ENCODE measurements at regions not wholly inside any gene's neighbourhood (a gene's known extent, or its start where the extent isn't known, plus 50 kb on each side); places are given as distances from the start of the nearest gene placed in this dataset.

DNA sequence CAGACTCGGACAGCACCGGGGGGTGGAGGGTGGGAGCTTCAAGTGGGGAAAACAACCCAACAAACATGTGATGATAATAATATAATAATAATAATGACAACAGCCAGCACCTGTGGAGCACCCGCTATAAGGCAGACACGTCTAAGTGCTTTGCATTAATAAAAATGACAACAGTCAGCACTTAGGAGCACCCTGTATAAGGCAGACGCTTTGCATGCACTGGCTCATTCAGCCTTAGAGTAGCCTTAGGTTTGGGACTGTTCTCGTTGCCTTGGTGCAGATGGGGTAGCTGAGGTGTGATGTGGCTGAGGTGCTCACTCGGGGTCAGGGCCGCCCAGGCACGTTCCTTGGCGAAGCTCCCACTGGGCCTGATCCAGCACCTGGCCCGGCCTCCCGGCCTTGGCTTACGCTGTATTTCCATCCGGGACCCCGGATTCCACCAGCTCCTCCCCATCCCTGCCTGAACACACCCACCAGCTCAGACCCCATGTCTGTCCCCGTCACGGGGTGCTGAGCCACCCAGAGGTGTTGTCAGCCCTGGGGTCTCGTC, 144.0 kb upstream of the CIBAR2 start:
- no peak for DNase-seq (ENCODE audit: low read depth)

DNA sequence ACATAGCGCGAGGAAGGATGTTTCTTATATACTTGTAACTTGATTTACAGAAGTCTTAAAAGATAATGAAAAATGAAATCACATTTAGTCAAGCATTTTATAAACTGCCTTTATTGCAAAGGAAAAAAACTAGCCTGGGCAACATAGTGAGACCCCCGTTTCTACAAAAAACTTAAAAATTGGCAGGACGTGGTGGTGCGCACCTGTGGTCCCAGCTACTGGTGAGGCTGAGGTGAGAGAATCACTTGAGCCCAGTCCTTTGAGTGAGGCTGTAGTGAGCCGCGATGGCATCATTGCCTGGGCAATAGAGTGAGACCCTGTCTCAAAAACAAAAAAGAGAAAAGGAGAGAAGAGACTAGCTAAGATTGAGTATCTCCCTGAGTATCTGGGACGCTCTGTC, 145.2 kb upstream of the CIBAR2 start:
- DNase-seq (ENCODE audit: low read depth): no peak

DNA sequence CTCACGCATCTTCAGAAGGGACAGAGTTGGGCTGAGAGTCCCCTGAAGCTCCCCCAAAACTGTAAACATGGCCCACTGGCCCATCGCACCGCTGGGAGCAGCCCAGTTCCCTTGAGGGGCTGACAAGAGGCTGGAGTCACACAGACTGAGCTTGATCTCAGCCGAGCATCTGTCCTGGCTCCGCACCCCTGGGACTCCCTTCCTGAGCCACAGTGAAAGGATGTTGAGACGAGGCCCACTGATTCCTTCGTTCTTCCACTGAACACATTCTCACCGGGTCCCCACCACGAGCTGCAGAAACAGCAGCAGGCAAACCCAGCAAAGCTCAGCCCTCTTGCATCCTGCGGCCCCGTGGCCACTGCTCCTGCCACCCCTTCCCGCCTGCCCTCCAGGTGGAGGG, 145.9 kb upstream of the CIBAR2 start:
- no peak for DNase-seq (ENCODE audit: low read depth)

DNA sequence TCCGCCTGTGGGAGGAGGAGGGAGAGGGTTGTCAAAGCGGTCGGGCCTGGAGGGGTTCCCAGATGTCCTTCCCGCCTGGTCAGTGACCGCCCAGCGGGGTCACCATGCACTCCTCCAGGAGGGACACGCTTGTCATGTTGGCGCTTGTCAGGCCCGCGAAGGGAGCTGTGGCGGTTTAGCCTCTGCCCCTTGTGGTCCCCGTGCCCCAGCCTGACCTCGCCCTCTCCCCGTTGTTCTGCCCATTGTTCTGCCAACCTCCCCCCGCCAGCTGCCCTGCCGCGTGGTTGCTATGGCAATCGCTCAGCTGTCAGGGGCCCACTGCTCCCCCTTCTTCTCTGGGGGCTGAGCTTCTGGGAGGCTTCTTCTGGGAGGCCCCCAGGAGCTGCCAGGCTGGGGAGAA, 146.4 kb upstream of the CIBAR2 start:
- DNase-seq (ENCODE audit: low read depth): no peak

DNA sequence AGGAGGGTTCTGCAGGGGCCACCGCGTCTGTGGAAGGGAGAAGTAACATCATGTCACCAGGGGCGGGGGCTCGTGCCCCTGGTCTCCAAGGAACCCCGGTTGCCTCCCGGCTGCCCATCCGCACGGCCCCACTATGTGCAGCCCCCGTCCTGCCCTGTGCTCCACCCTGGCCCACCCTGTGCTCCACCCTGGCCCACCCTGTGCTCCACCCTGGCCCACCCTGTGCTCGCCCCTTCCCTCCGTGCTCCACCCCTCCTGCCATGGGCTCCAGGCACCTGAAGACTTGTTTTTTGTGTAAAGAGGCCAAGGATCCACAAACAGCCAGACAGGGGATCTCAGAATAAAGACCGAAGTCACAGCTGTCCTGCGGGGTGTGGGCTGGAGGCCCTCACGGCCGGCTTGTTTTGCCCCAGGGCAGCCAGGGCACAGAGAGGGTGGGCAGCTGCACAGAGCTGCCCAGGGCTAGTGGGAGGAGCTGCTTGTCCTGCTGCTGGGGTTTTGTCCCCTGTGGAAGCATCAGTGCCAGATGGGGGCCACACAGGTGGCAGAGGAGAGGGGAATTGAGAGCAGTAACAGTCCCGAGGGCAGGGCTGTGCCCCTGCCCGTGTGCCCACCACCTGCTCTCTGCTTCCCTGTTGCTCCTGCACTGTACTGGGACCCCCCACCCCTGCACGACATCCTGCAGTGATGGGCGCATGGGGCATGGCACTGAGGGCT, 147.0 kb upstream of the CIBAR2 start:
- no peak for DNase-seq (ENCODE audit: low read depth)

DNA sequence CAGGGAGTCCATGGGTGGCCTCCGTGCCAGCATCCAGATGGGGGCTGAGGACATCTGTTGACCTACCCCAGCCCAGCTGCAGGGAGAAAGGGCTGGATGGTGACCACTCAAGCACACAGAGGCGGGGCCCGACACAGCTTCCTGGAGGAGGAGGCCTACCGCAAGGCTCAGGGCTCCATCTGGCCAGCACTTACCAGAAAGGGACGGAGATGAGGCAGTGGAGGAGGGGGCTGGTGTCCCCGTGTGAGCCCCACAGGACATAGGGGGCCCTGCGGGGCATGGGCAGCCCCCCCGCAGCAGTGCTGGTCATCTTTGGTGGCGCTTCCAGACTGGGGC, 147.5 kb upstream of the CIBAR2 start:
- no peak for DNase-seq (ENCODE audit: low read depth)

DNA sequence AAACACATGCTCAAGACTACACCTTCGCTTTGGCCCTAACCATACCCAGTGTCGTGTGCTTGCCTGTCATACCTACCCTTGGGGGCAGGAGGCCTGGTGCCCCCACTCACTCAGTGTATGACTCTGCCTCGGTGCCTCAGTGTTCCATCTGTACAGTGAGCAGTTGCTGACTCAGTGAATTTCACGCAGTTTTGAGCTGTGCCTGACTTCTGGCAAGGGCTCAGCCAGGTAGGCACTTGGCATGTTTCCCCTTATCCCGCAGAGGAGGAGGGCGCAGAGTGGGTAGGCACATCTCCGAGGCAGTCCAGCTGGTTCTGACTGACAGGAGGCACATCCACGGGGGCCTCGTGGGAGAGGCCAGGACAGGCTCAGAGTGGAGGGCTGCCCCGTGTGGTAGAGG, 148.9 kb upstream of the CIBAR2 start:
- no peak for DNase-seq (ENCODE audit: low read depth)

DNA sequence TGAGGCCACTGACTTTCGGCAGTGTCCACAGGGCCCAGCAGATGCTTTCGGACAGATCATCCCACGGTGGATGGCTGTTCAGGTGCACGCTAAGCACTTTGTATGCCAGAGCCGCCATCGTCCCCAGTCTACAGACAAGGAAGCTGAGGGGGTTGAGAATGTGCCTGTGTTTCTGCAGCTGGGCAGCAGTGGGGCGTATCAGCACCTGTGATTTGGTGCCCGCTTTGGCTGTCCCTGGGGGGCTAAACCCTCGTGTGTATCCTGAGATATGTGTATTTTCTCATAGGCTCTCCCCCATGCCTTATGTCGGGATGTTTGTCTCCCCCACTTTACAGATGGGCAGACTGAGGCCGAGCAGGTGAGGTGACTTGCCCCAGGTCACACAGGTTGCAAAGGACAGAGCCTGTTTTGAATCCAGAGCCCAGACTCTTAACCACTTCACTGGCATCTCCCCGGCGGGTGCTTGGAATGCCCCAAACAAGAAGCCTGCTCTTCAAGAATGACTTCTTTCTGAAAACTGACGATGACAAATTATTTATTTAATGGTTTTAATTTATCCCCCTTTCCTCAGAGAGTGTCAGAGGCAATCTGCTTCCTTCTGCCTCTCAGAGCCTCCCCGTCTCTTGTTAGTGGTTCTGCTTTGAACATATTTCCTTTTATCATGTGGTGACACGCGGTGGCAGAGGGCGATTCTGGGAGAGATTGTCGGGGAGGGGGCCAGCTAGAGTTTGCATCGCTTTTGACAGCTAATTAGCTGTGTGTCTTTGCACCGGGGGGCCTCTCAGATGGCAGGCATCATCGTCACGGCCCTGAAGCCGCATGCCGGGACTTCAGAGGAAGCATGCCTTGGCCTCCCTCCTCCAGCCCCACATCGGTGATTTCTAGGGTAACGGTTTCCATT, 149.6 kb upstream of the CIBAR2 start:
- no peak for DNase-seq (ENCODE audit: low read depth)

DNA sequence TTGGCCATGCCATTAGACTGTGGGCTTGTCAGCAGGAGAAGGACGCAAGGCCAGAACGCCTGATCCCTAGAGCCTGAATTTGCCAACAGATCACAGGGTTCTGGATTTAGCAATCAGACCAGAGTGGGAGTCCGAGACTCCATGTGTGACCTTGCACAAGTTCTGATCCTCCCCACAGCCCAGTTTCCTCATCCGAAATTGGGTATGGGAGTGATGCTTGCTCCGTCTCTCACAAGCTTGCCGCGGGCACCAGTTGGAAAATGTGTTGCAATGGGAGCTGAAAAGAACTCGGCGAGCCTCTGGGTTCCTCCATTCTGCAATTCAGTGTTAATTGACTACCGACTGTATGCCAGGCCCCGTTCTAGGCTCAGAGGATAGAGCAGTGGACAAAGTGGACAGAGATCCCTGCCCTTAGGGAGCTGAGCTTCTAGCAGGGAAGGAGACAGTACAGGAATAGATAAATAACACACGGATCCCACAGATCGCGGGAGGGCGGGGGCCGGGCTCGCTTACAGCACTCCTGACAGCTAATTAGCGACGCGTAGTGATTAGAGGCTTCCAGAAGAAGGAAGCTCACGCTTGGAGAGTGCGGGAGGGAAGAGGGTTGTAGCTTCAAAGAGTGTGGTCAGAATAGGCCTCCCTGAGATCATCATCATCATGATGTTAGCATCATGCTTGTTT, 150.4 kb upstream of the CIBAR2 start:
- no peak for DNase-seq (ENCODE audit: low read depth)

DNA sequence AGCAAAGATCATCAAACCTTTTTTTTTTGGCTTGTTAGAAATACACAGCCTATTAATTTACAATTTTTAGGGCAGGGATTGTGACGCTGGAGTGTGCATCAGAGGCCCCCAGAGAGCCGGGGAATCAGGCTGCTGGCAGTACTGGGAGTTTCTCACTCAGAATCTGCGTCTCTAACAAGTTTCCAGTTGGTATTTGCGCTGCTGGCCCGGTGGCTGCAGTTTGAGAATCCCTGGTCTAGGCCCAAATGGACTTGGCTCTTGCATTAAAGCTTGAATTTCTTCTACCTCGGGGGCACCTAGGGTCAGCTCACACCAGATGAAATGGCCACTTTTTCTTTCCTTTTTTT, 150.9 kb upstream of the CIBAR2 start:
- DNase-seq (ENCODE audit: low read depth): no peak

DNA sequence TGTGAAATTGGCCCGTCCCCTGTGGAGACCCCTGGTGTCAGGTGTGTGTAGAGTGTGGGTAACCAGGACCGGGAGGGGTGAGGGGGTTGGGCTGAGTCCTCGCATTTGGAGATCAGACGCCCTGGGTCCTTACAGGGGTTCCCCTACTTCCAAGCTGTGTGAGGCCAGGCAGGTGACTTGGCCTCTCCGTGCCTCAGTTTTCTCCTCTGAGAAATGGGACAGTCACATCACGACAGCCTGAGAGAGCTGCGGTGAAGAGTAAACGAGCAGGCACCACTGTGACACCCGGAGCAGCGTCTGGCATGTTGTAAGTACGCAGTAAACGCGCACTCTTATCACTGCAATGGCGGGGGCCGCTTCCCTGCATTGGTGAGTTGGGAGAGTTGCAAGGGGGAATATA, 152.5 kb upstream of the CIBAR2 start:
- DNase-seq (ENCODE audit: low read depth): no peak

DNA sequence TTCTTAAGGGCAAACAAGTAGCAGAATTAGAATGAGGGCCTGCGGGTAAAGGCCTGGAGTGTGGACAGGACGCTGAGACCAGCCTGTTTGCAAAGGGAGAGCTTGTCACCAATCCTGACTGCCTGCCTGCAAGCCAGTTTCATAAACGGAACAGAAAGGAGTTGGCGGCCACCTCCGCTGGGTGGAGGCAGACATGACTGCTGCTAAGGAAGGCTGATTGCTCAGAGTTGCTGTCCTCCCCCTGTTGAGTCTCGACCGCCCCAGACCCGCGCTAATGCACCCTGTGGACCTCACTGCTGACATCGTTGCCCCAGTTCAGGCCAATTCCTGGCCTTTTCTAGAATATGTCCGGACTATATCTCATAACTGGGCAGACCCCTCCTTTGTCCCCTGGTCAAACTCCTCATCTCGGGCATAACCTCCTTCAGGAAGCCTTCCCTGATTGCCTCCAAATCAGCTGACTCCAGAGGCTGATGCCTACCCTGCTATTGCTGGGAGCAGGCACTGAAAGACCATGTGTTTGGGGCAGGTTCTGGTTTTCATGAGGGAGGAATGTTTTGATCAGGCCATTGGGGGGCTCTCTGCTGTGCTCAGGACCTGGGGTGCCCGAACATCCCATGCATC, 153.0 kb upstream of the CIBAR2 start:
- no peak for DNase-seq (ENCODE audit: low read depth)

DNA sequence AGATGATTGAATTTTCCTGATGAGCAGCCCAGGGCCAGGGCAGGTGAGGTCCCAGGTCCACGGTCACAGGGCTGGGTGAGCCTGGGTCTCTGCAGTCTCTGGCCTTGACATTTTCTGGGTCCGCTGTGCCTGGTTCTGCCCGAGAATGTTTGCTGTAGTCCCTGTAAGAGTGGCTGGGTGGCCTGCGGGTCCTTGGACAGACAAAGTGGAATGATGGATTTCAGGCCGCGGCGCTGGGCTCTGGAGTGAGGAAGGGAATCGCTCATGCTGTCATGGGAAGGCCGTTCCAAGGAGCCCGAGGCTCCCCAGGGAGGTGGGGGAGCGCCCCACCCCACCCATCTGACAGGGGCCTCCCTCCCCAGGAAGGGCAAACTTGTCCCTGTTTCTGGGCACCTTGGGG, 153.5 kb upstream of the CIBAR2 start:
- no peak for DNase-seq (ENCODE audit: low read depth)

DNA sequence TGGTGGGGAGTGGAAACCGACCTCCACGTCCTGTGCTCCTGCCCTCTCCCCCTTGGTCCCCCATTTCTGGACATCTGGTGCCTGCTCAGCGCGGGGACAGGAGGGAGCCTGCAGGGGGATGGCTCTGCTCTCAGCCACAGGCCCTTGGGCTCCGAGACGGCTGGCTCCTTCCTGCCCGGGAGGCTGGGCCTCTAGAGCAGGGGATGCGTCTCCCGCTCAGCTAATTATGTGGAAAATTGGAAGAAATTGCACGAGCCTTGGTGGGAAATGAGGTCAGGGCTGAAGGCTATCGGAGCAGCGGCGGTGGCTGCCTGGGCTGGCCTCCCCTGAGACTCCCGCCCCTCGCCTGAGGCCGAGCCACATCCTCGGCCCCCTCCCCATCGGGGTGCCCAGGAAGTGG, 154.6 kb upstream of the CIBAR2 start:
- DNase-seq (ENCODE audit: low read depth): no peak

DNA sequence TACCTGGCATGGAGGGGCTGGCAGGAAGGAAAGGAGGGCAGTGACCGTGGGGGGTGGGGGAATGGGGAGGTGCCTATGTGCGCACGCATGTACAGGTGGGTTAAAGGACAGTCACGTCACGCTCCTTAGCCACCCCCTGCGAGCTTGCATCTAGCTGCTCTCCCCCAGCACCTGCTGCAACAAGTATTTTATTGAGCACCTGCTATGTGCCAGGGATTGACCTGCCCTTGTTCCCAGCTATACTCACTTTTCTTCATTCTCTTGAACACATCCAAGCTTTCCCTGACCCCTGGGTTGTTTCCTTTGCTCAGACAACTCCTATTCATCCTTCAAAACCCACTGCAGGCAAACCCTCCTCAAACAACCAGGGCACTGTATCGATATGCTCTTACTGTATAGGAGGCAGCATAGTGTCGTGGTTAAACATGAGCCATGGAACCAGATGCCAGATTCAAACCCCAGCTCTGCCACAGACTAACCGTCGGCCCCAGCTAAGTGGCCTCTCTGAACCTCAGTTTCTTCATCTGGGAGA, 155.2 kb upstream of the CIBAR2 start:
- no peak for DNase-seq (ENCODE audit: low read depth)

DNA sequence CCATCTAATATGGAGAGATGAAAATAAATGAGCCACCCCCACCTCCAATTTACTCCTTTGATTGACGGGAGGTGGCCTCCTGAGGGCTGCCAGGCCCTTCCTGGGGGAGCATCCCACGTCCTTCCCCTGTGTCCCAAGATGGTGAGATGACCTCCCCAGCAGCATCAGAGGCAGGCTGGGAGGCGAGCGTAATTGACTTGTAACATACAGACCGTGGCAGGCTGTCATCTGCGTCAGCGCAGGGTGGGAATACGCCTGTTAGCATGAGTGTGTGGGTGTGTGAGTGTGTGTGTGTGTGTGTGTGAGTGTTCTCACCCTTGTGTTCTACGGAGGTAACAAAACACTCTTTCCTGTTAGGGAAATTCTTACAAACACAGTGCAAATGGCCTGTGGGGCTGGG, 156.9 kb upstream of the CIBAR2 start:
- no peak for DNase-seq (ENCODE audit: low read depth)

DNA sequence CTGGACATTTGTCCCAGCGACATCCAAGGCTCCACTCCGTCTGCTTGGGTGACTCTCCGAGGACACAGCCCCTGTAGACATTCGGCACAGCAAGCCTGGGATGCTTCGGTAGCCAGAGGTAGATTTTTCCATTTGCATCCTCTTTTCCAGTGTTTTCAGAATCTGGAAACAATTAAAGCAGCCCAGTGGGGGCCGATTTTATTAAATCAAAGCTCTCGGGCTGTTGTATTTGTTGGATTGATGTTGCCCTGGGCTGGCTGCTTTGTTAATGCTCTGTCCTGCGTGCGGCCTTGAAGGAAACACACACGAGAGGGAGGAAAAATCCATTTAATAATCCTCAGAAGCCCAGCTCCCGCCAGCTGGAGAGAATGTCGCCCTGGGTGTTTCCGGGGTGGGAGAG, 158.1 kb upstream of the CIBAR2 start:
- no peak for DNase-seq (ENCODE audit: low read depth)

DNA sequence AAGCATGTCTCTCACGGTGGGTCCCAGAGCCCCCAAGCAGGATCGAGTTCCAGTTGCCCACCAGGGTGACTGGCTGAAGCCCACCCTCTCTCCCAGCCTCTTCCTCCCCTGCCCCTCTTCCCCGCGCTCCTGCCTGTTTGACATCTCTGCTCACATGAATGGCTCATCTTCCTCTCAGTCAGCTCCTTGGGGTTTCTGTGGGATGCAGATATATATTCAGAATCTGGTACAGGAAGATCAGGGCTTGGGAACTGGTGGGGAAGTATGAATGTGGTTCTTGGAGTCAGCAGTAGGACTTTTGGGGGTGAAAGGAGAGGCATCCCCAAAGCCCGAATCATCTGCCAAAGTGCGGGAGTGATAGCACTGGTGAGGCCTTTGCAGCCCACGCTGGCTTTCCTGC, 158.9 kb upstream of the CIBAR2 start:
- DNase-seq (ENCODE audit: low read depth): no peak

DNA sequence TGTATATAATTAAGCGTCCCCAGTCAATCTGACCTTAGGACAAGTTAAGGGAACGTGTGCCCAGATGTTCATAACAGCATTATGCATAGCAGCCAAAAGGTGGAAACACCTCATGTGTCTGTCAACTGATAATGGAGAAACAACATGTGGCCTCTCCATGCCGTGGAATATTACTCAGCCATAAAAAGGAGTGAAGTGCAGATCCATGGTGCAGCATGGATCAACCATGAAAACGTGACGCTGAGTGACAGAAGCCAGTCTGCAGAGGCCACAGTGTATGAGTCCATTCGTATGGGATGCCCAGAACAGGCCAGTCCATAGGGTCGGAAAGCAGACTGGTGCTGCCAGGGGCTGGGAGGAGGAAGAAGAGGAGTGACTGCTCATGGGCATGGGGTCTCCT, 161.0 kb upstream of the CIBAR2 start:
- DNase-seq (ENCODE audit: low read depth): no peak

DNA sequence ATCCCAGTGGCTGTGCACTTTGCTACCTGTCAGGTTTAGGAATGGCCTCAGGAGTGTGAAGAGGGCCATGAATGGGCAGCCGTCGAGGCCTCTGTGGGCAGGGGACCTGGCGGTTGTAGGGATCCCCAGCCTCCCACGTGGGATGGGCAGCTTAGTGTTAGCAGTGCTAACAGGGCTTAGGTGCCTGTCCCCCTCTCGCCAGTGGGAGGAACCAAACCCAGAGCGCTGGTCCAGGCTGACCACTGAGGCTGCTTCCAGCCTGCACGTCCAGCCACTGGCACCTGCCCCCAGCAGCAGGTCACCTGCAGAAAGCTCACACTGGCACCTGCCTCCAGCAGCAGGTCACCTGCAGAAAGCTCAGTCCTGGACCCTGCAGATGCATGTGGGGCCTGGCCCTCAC, 162.2 kb upstream of the CIBAR2 start:
- DNase-seq (ENCODE audit: low read depth): no peak

DNA sequence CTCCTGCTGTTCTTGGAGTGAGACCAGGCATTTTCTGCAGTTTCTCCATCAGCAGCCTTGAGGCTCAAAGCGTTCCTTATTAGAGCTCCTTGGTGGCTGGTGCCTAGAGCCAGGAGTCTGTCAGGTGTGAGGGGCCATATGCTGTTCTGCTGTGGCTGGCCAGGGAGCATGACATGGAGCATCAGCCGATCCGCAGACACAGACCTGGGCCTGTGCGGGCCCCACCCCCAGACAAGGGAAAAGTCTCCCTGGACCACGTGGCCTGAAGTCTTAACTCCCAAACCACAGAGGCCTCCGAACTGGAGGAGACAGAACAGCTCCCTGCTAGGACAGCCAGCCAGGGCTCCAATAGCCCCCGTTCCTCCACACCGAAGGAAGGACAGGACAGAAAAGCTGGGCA, 162.7 kb upstream of the CIBAR2 start:
- no peak for DNase-seq (ENCODE audit: low read depth)

DNA sequence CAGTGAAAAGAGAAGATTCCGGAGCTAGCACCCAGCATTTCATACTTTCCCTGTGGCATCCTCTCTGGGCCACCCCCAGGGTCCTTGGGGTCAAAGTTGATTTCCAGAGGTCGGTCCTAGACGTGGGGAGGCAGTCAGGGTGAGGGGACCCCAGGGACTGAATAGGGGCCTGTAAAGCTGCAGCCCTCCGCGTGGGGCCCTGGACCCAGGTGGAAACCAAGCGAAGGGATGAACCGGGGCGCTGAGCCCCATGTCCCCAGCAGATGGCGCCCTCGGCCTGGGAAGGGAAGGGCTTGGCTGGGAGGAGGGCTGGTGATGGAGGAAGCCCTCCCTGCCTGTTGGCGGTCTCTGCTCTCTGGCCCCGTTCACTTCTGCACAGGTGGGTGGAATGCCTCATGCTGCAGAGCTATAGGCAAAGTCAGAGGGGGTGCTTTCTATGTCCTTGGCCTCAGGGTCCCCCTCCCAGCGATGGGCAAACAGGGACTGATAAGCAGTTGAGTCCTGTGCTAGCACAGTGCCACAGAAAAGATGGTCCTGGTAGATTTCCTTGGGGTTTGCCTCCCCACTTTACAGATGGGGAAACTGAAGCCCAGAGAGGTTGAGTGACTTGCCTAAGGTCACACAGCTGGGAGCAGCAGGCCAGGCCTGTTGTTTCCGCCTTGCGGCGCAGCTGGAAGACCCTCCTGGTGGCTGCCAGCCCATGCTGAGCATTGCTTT, 163.4 kb upstream of the CIBAR2 start:
- DNase-seq (ENCODE audit: low read depth): peak; percentile 32
